ENCODE measurements at regions not wholly inside any gene's neighbourhood (a gene's known extent, or its start where the extent isn't known, plus 50 kb on each side); places are given as distances from the start of the nearest gene placed in this dataset.

DNA sequence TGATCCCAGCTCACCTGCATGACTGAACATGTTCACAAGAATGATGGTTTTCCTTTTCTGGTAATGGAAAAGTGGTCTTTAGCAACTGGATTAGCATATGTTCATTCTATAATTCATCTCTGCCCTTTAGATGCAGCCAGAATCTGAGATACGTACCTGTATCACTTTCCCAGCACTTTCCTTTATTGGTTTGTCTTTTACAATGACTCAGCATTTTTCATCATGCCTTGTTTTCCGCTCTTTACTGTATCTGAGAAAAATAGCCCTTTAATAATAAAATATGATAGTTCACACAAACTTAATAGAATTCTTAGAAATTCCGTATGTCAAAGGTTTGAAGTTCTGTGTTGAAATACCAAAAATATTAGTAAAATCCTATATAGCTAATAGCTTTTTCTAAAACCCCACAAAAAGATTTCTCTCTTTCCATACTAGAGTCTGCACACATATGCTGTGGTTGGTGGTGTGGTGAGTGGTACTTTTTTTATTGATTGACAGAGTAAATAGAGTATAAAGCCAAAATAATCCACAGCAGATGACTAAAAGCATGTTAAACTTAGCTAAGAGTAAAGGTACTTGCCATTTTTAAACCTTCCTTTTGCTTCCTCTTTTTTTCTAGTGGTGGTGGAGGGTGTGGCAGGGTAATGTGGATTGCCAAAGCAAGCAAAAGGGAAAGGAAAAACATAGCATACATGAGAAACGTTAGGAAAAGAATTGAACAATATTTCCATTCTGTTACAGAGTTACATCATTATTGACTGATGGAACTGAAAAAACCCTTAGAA is 328.9 kb upstream of the RBMS3 start:
- TF ChIP-seq, protein P1, sequence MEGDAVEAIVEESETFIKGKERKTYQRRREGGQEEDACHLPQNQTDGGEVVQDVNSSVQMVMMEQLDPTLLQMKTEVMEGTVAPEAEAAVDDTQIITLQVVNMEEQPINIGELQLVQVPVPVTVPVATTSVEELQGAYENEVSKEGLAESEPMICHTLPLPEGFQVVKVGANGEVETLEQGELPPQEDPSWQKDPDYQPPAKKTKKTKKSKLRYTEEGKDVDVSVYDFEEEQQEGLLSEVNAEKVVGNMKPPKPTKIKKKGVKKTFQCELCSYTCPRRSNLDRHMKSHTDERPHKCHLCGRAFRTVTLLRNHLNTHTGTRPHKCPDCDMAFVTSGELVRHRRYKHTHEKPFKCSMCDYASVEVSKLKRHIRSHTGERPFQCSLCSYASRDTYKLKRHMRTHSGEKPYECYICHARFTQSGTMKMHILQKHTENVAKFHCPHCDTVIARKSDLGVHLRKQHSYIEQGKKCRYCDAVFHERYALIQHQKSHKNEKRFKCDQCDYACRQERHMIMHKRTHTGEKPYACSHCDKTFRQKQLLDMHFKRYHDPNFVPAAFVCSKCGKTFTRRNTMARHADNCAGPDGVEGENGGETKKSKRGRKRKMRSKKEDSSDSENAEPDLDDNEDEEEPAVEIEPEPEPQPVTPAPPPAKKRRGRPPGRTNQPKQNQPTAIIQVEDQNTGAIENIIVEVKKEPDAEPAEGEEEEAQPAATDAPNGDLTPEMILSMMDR (conservative IDR thresholded peaks at IDR 0.05) = no peak
- no peak for TF ChIP-seq ZFX (IDR thresholded peaks at IDR 0.05)
